HCT116 (cell line): ENCODE measurements at regions not wholly inside any gene's neighbourhood (a gene's known extent, or its start where the extent isn't known, plus 50 kb on each side); places are given as distances from the start of the nearest gene placed in this dataset.

ENCODE experiments used
- CTCF ChIP-seq, 3 experiments: fragments of 200-600 bp in 1 of 3; sonication (generic) in 1 of 3; IDR thresholded peaks in 2 of 3; conservative IDR thresholded peaks in 1 of 3; 2 replicates each; pipeline ENCODE4 v1.5.1; 2012 to 2017; ENCODE audit warnings: low read depth in 2 of 3, low read length in 2 of 3, antibody characterized with exemption in 1 of 3, borderline replicate concordance in 1 of 3, control low read depth in 1 of 3, mild to moderate bottlenecking in 1 of 3, mixed read lengths in 1 of 3, mixed run types in 1 of 3, moderate library complexity in 1 of 3; ENCODE audit not compliant: insufficient read depth in 1 of 3
- EZH2 ChIP-seq: fragments of 200-600 bp; sonication (generic); IDR thresholded peaks from 2 replicates; pipeline ENCODE4 v1.6.1; 2017; ENCODE audit warnings: antibody characterized with exemption, mixed run types
- EZH2phosphoT487 ChIP-seq: fragments of 200-600 bp; IDR thresholded peaks from 2 replicates; pipeline ENCODE4 v1.6.1; 2018; ENCODE audit warnings: antibody characterized with exemption, borderline replicate concordance
- JUND ChIP-seq: IDR thresholded peaks from 2 replicates; pipeline ENCODE4 v1.6.1; 2012
- POLR2A ChIP-seq: IDR thresholded peaks from 2 replicates; pipeline ENCODE4 v1.7.0; 2011; ENCODE audit warnings: borderline replicate concordance; ENCODE audit not compliant: insufficient read depth, insufficient read length; ENCODE audit errors: extremely low read depth
- POLR2AphosphoS5 ChIP-seq: IDR thresholded peaks from 2 replicates; pipeline ENCODE4 v1.6.1; 2011; ENCODE audit warnings: mild to moderate bottlenecking, low read depth, low read length, moderate library complexity
- RAD21 ChIP-seq: IDR thresholded peaks from 2 replicates; pipeline ENCODE4 v1.6.1; 2012; ENCODE audit warnings: low read depth, mild to moderate bottlenecking
- SIN3A ChIP-seq: IDR thresholded peaks from 2 replicates; pipeline ENCODE4 v1.6.1; 2012; ENCODE audit warnings: low read depth
- YY1 ChIP-seq: IDR thresholded peaks from 2 replicates; pipeline ENCODE4 v1.6.1; 2011; ENCODE audit warnings: low read length, low read depth, moderate library complexity, mild to moderate bottlenecking; ENCODE audit not compliant: insufficient replicate concordance; ENCODE audit errors: extremely low read depth

DNA sequence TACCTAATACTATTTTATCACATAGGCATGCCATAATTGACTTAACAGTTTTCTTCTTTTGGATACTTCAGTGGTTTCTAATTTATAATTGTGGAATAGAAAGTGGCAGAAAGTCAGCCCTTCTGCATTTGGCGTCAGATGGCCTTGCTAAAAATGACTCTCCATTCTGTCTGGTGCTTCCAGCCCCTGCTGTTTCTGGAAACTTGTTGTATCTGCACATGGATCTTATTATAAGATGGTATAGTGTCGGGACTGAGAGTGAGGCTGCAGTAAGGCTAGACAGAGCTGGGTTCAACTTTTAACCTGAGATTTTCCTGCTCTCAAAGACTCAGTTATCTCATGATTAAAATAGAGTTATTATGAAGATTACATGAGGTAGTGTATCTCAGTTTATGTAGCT is 74.8 kb upstream of the WDR72 start:
- TF ChIP-seq POLR2AphosphoS5 = no peak
- TF ChIP-seq RAD21 = no peak
- no peak for TF ChIP-seq POLR2A
- no peak for TF ChIP-seq CTCF (IDR thresholded peaks at IDR 0.05 in 2 of 3, conservative IDR thresholded peaks at IDR 0.05 in 1 of 3; ENCODE audit: borderline replicate concordance in 1 of 3, insufficient read depth in 1 of 3, low read depth in 2 of 3, low read length in 2 of 3)
- no peak for TF ChIP-seq SIN3A
- no peak for TF ChIP-seq EZH2
- TF ChIP-seq JUND = no peak
- no peak for TF ChIP-seq EZH2phosphoT487
- TF ChIP-seq YY1 = no peak
